Hepatocyte (in vitro differentiated cells): ENCODE measurements at regions not wholly inside any gene's neighbourhood (a gene's known extent, or its start where the extent isn't known, plus 50 kb on each side); places are given as distances from the start of the nearest gene placed in this dataset.

Experiments
- DNase-seq: peaks from one replicate; pipeline ENCODE4 v3.0.0-alpha.2; 2016; ENCODE audit warnings: low spot score
- H2AFZ ChIP-seq: fragments of 200-600 bp; sonication (generic); 2 replicates; pipeline ENCODE4 v1.6.0; 2016; ENCODE audit warnings: antibody characterized with exemption, mild to moderate bottlenecking
- H3K27ac ChIP-seq: fragments of 200-600 bp; sonication (generic); 2 replicates; pipeline ENCODE4 v1.5.1; 2016; ENCODE audit warnings: mild to moderate bottlenecking
- H3K27me3 ChIP-seq: fragments of 200-600 bp; sonication (generic); 2 replicates; pipeline ENCODE4 v1.6.1; 2016
- H3K36me3 ChIP-seq: fragments of 200-600 bp; sonication (generic); replicated peaks from 2 replicates; pipeline ENCODE4 v1.5.1; 2016; ENCODE audit warnings: low read depth; ENCODE audit not compliant: insufficient read depth
- H3K4me1 ChIP-seq: fragments of 200-600 bp; sonication (generic); 2 replicates; pipeline ENCODE4 v1.5.1; 2016; ENCODE audit warnings: mild to moderate bottlenecking, moderate library complexity; ENCODE audit not compliant: insufficient read depth
- H3K4me2 ChIP-seq: fragments of 200-600 bp; sonication (generic); 2 replicates; pipeline ENCODE4 v1.6.0; 2016
- H3K4me3 ChIP-seq: fragments of 200-600 bp; sonication (generic); 2 replicates; pipeline ENCODE4 v1.5.1; 2016; ENCODE audit warnings: mild to moderate bottlenecking
- H3K79me2 ChIP-seq: fragments of 200-600 bp; sonication (generic); 2 replicates; pipeline ENCODE4 v1.6.0; 2017; ENCODE audit warnings: mild to moderate bottlenecking
- H3K9me2 ChIP-seq: fragments of 200-600 bp; sonication (generic); replicated peaks from 2 replicates; pipeline ENCODE4 v1.6.0; 2017; ENCODE audit warnings: mild to moderate bottlenecking; ENCODE audit not compliant: insufficient read depth
- H3K9me3 ChIP-seq: fragments of 200-600 bp; sonication (generic); 2 replicates; pipeline ENCODE4 v1.5.1; 2016; ENCODE audit warnings: low read depth, mild to moderate bottlenecking
- H4K20me1 ChIP-seq: fragments of 200-600 bp; sonication (generic); 2 replicates; pipeline ENCODE4 v1.6.0; 2016; ENCODE audit warnings: mild to moderate bottlenecking; ENCODE audit not compliant: insufficient read depth, poor library complexity, severe bottlenecking
- EZH2 ChIP-seq: fragments of 200-600 bp; sonication (generic); IDR thresholded peaks from 2 replicates; pipeline ENCODE4 v1.6.1; 2016; ENCODE audit warnings: antibody characterized with exemption, mild to moderate bottlenecking, borderline replicate concordance
- EZH2phosphoT487 ChIP-seq: fragments of 200-600 bp; sonication (generic); IDR thresholded peaks from one replicate; pipeline ENCODE4 v1.6.1; 2018; ENCODE audit warnings: antibody characterized with exemption, mild to moderate bottlenecking, low read depth, moderate library complexity; ENCODE audit not compliant: unreplicated experiment, severe bottlenecking
- WGBS: methylation state at CpG from one replicate; pipeline ENCODE4 v1.1.6; 2016; ENCODE audit warnings: low lambda C conversion rate; ENCODE audit errors: missing lambda C conversion rate; 5-methylcytosine and 5-hydroxymethylcytosine counted together
- TF ChIP-seq, protein P1 (sequence below): fragments of 200-600 bp; sonication (generic); IDR thresholded peaks from 2 replicates; pipeline ENCODE4 v1.5.1; 2016; ENCODE audit warnings: antibody characterized with exemption, mild to moderate bottlenecking; ENCODE audit not compliant: poor library complexity

DNA sequence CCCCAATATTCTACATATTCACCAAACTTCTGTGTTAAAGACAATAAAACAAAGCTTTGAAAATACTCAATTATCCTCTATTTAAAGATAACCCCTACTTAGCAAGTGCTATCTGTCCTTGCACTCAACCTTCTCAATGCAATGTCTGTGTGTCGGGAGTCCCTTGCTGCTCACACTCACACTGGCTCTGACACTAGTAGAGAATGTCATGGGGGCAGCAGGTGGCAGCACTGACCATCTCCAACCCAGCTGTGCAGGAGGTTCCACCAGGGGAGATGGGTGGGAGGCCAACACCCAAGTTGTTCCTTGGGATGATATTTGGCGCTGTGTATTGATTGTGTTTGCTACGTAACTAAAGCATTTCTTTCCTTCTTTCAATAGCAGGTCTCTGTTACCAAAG, 59.4 kb upstream of the SIMC1 start:
- Histone ChIP-seq H3K27ac (no peak overlapping the region), H2AFZ (no peak overlapping the region), H3K4me3 (no peak overlapping the region), H3K27me3 (peaks cover 6% of the 10 kb centered on the region), H3K9me2 (no peaks in the 10 kb centered on the region), H3K4me1 (no peaks in the 10 kb centered on the region), H4K20me1 (no peaks in the 10 kb centered on the region), H3K9me3 (no peaks in the 10 kb centered on the region), H3K4me2 (no peak overlapping the region), H3K79me2 (no peaks in the 10 kb centered on the region), H3K36me3 (no peaks in the 10 kb centered on the region)
- 97% methylated on average over 3 of the region's 3 CpGs for WGBS
- no peak for DNase-seq
- TF ChIP-seq EZH2 (no peak), EZH2phosphoT487 (no peak)
- TF ChIP-seq, protein P1, sequence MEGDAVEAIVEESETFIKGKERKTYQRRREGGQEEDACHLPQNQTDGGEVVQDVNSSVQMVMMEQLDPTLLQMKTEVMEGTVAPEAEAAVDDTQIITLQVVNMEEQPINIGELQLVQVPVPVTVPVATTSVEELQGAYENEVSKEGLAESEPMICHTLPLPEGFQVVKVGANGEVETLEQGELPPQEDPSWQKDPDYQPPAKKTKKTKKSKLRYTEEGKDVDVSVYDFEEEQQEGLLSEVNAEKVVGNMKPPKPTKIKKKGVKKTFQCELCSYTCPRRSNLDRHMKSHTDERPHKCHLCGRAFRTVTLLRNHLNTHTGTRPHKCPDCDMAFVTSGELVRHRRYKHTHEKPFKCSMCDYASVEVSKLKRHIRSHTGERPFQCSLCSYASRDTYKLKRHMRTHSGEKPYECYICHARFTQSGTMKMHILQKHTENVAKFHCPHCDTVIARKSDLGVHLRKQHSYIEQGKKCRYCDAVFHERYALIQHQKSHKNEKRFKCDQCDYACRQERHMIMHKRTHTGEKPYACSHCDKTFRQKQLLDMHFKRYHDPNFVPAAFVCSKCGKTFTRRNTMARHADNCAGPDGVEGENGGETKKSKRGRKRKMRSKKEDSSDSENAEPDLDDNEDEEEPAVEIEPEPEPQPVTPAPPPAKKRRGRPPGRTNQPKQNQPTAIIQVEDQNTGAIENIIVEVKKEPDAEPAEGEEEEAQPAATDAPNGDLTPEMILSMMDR = no peak

DNA sequence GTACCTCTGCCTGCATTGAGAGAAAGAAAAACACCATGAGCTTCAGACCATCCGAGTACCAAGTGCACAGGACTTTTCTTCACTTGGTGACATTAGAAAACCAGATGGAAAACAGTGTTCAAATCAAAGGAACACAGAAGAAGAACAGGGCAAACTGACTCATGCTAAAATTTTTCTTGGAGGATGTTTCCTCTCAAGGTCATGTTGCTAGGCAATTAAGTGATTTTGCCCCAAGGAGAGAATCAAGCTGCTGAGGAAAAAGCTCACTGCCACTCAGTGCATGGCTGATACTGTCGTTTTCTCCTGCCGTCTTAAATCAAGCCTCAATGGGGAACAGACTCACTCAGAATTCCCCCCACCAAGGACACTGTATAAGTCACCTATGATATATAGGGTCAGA, 57.9 kb upstream of the SIMC1 start:
- no peaks in the 10 kb centered on the region for H3K4me1 ChIP-seq
- H3K79me2 ChIP-seq = no peaks in the 10 kb centered on the region
- DNase-seq = no peak
- no peak overlapping the region for H3K4me2 ChIP-seq
- H3K9me3 ChIP-seq = no peaks in the 10 kb centered on the region
- H4K20me1 ChIP-seq = no peaks in the 10 kb centered on the region
- H3K4me3 ChIP-seq = no peak overlapping the region
- 44% methylated on average over 3 of the region's 3 CpGs for WGBS
- H3K27ac ChIP-seq = no peak overlapping the region
- no peaks in the 10 kb centered on the region for H3K9me2 ChIP-seq
- H3K36me3 ChIP-seq = no peaks in the 10 kb centered on the region
- TF ChIP-seq EZH2 (no peak), EZH2phosphoT487 (no peak)
- TF ChIP-seq, protein P1 = no peak
- H3K27me3 ChIP-seq = peaks cover 6% of the 10 kb centered on the region
- no peak overlapping the region for H2AFZ ChIP-seq

DNA sequence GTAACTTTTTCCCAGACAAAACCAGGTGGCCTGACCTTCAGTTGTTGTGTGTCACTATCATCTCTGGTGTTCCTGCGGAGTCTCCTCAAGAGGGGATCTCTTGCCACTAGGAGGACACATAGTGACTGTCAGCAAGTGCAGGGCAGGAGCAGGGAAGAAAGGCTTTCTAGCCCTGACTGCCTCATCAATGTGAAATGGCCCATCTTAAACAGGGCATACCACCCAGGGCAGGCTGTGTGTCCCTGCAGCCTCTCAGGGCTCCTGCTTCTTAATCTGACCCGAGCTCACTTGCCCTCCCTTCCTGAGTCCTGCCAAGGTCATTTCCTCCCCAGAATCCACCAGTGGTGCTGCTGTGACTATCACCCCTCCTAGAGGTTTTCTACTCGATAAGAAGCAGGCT, 57.4 kb upstream of the SIMC1 start:
- no peak overlapping the region for H3K4me3 ChIP-seq
- H3K9me2 ChIP-seq = no peaks in the 10 kb centered on the region
- no peak overlapping the region for H3K27ac ChIP-seq
- H2AFZ ChIP-seq = no peak overlapping the region
- no peaks in the 10 kb centered on the region for H4K20me1 ChIP-seq
- peaks cover 4% of the 10 kb centered on the region for H3K27me3 ChIP-seq
- 62% methylated on average over 3 of the region's 3 CpGs for WGBS
- H3K4me1 ChIP-seq = no peaks in the 10 kb centered on the region
- H3K9me3 ChIP-seq = no peaks in the 10 kb centered on the region
- TF ChIP-seq EZH2phosphoT487 (no peak), EZH2 (no peak)
- TF ChIP-seq, protein P1 = no peak
- no peaks in the 10 kb centered on the region for H3K36me3 ChIP-seq
- H3K79me2 ChIP-seq = no peaks in the 10 kb centered on the region
- H3K4me2 ChIP-seq = no peak overlapping the region
- no peak for DNase-seq

DNA sequence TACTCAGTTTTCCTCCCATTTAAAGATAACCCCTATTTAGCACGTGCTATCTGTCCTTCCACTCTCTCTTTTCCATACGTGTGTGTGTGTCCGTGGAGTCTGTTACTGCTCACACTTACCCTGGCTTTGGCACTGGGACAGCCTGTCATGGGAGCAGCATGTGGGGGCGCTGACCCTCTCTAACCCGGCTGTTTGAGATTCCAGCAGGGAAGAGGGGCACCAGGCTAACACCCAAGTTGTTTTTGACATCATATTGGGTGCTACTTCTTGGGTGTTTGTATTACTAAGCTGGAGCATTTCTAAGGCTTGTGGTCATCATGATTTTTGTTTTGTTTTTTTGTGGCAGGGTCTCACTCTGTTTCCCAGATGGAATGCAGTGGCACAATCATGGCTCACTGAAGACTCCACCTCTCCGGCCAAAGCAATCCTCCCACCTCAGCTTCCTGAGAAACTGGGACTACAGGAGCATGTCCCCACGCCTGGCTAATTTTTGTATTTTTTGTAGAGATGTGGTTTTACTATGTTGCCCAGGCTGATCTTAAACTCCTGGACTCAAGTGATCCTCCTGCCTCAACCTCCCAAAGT, 56.9 kb upstream of the SIMC1 start:
- Histone ChIP-seq H3K4me3 (no peak overlapping the region), H3K4me1 (no peaks in the 10 kb centered on the region), H3K4me2 (no peak overlapping the region), H3K9me3 (no peaks in the 10 kb centered on the region), H3K27ac (no peak overlapping the region), H3K9me2 (no peaks in the 10 kb centered on the region), H4K20me1 (no peaks in the 10 kb centered on the region), H2AFZ (no peak overlapping the region), H3K79me2 (no peaks in the 10 kb centered on the region), H3K36me3 (no peaks in the 10 kb centered on the region), H3K27me3 (no peaks in the 10 kb centered on the region)
- WGBS = 86% methylated on average over 7 of the region's 7 CpGs
- no peak for DNase-seq
- TF ChIP-seq, protein P1 = no peak
- TF ChIP-seq EZH2 (no peak), EZH2phosphoT487 (no peak)
